ENCODE measurements at regions not wholly inside any gene's neighbourhood (a gene's known extent, or its start where the extent isn't known, plus 50 kb on each side); places are given as distances from the start of the nearest gene placed in this dataset.

- TF ChIP-seq CTCF (IDR thresholded peaks at IDR 0.05) (no peak), ZFX (IDR thresholded peaks at IDR 0.05; ENCODE audit: borderline replicate concordance) (no peak)
These were observed 770.7 kb upstream of the ALCAM start for GRCh38 chr3:104596054-104596453.

All from 22Rv1 (cell line).